PC-3 (cell line): ENCODE measurements at regions not wholly inside any gene's neighbourhood (a gene's known extent, or its start where the extent isn't known, plus 50 kb on each side); places are given as distances from the start of the nearest gene placed in this dataset.

Experiments used
- ATAC-seq: fragments of 200-7000 bp; cut with Tn5 transposase; 2 replicates; pipeline ENCODE4 v1.9.1; 2020; ENCODE audit warnings: mild to moderate bottlenecking, moderate library complexity
- BruUV-seq: library from RNA; stranded (reverse); fragments of 400-500 nt; replicated peaks from 2 replicates; lab custom pipeline; 2021; lab: Mats Ljungman, UMichigan
- CTCF ChIA-PET: fragments of 300-600 bp; sonication (Branson Sonifier 250); formaldehyde crosslinking; loops from one replicate; lab custom pipeline; 2022; ENCODE audit warnings: antibody characterized with exemption; lab: Charles Lee
- POLR2A ChIA-PET: fragments of 300-600 bp; sonication (Branson Sonifier 250); formaldehyde crosslinking; loops from one replicate; lab custom pipeline; 2022; ENCODE audit warnings: antibody characterized with exemption; ENCODE audit not compliant: unreplicated experiment; lab: Charles Lee
- DNase-seq: peaks from one replicate; pipeline ENCODE4 v3.0.0-alpha.2; 2015
- H2AFZ ChIP-seq: fragments of 300-600 bp; sonication (generic); 2 replicates; pipeline ENCODE4 v1.6.0; 2016; ENCODE audit warnings: antibody characterized with exemption, low read length
- H3F3A ChIP-seq: fragments of 300-600 bp; sonication (generic); one replicate; pipeline ENCODE4 v1.6.0; 2017; ENCODE audit warnings: antibody characterized with exemption, low read length, control low read depth, mild to moderate bottlenecking; ENCODE audit not compliant: unreplicated experiment
- H3K27ac ChIP-seq: fragments of 300-600 bp; sonication (generic); 2 replicates; pipeline ENCODE4 v1.5.1; 2016; ENCODE audit warnings: mild to moderate bottlenecking, low read length
- H3K27me3 ChIP-seq: fragments of 300-600 bp; sonication (generic); 2 replicates; pipeline ENCODE4 v1.6.1; 2016; ENCODE audit warnings: low read length, mixed read lengths
- H3K36me3 ChIP-seq: fragments of 300-600 bp; sonication (generic); 2 replicates; pipeline ENCODE4 v1.6.1; 2016; ENCODE audit warnings: low read depth, mixed run types, low read length, mixed read lengths
- H3K4me1 ChIP-seq: fragments of 300-600 bp; sonication (generic); 2 replicates; pipeline ENCODE4 v1.5.1; 2016; ENCODE audit warnings: low read length; ENCODE audit not compliant: insufficient read depth
- H3K4me2 ChIP-seq: fragments of 300-600 bp; sonication (generic); 2 replicates; pipeline ENCODE4 v1.6.0; 2016; ENCODE audit warnings: low read length
- H3K4me3 ChIP-seq: fragments of 300-600 bp; sonication (generic); 2 replicates; pipeline ENCODE4 v1.5.1; 2016; ENCODE audit warnings: mild to moderate bottlenecking, low read length, mixed read lengths
- H3K79me2 ChIP-seq: fragments of 300-600 bp; sonication (generic); 2 replicates; pipeline ENCODE4 v1.6.1; 2017; ENCODE audit warnings: low read length, mixed read lengths
- H3K9ac ChIP-seq: fragments of 300-600 bp; sonication (generic); 2 replicates; pipeline ENCODE4 v1.6.0; 2016; ENCODE audit warnings: mild to moderate bottlenecking, low read length
- H3K9me2 ChIP-seq: fragments of 300-600 bp; sonication (generic); replicated peaks from 2 replicates; pipeline ENCODE4 v1.6.1; 2016; ENCODE audit warnings: mixed run types, low read length, mixed read lengths
- H3K9me3 ChIP-seq: fragments of 300-600 bp; sonication (generic); 2 replicates; pipeline ENCODE4 v1.6.1; 2016; ENCODE audit warnings: low read length, mixed read lengths
- H4K20me1 ChIP-seq: fragments of 300-600 bp; sonication (generic); 2 replicates; pipeline ENCODE4 v1.6.1; 2016; ENCODE audit warnings: low read length, mixed read lengths
- CTCF ChIP-seq: fragments of 300-600 bp; sonication (generic); conservative IDR thresholded peaks from 2 replicates; pipeline ENCODE4 v1.5.1; 2017; ENCODE audit warnings: antibody characterized with exemption, low read depth, mild to moderate bottlenecking, low read length
- EZH2 ChIP-seq: fragments of 300-600 bp; sonication (generic); IDR thresholded peaks from one replicate; pipeline ENCODE4 v1.6.1; 2017; ENCODE audit warnings: antibody characterized with exemption, mild to moderate bottlenecking, low read length; ENCODE audit not compliant: unreplicated experiment
- EZH2phosphoT487 ChIP-seq: fragments of 300-600 bp; sonication (generic); IDR thresholded peaks from 2 replicates; pipeline ENCODE4 v1.6.1; 2018; ENCODE audit warnings: mild to moderate bottlenecking, antibody characterized with exemption, low read length, borderline replicate concordance
- intact Hi-C: fragments of 100-400 bp; cut with micrococcal nuclease; formaldehyde crosslinking; loops from 2 replicates; pipeline ENCODE4 v1.9.0; 2023

DNA sequence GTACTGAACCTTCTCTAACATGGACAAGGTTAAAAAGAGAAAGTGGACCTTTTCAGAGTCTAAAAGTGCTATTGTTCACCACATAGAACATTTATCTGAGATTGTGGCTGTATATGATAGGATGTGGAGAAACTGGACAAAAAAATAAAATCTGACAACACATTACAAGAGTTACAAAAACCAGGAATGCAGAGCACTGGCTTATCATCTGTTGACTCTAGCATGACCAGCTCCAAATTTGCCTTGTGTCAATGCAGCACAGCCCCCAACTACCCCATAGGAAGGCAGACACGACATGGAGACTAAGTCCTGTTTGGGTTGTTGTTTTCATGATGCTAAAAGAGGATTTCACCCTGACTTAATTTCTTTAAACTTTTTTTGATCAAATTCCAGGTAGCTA, 436.9 kb upstream of the MARCKS start:
- intact Hi-C loops = no loop called here
- H3F3A ChIP-seq = no peaks in the 10 kb centered on the region
- CTCF ChIA-PET = no interaction called here

GRCh38 chr6:113421997-113422396, 435.1 kb upstream of the MARCKS start:
- BruUV-seq = no TSS peak
- TF ChIP-seq EZH2 (no peak), EZH2phosphoT487 (no peak), CTCF (no peak)
- CTCF ChIA-PET = interaction anchor here (0.6 kb wide), 1 partner anchor 8 kb away, joined by 3 read pairs; no protein-coding TSS in a partner anchor
- H3K27me3 ChIP-seq = no peaks in the 10 kb centered on the region
- H3K4me3 ChIP-seq = no peak overlapping the region
- no peaks in the 10 kb centered on the region for H3K36me3 ChIP-seq
- no peak overlapping the region for H2AFZ ChIP-seq
- ATAC-seq (no peak), DNase-seq (no peak)
- H3K9me3 ChIP-seq = no peaks in the 10 kb centered on the region
- H3K9ac ChIP-seq = no peak overlapping the region
- no peak overlapping the region for H3K27ac ChIP-seq
- no peaks in the 10 kb centered on the region for H3K79me2 ChIP-seq
- intact Hi-C loops = no loop called here
- no peaks in the 10 kb centered on the region for H3K9me2 ChIP-seq
- POLR2A ChIA-PET = no interaction called here
- H3F3A ChIP-seq = no peaks in the 10 kb centered on the region
- H3K4me2 ChIP-seq = no peak overlapping the region
- no peaks in the 10 kb centered on the region for H4K20me1 ChIP-seq
- no peaks in the 10 kb centered on the region for H3K4me1 ChIP-seq

More for the DNA sequence above, 436.9 kb upstream of the MARCKS start:
- H3K27me3 ChIP-seq = no peaks in the 10 kb centered on the region
- ATAC-seq (no peak), DNase-seq (no peak)
- BruUV-seq = no TSS peak
- no peaks in the 10 kb centered on the region for H3K9me3 ChIP-seq
- H3K27ac ChIP-seq = no peak overlapping the region
- no peaks in the 10 kb centered on the region for H3K4me1 ChIP-seq
- H3K9ac ChIP-seq = no peak overlapping the region
- no peaks in the 10 kb centered on the region for H3K79me2 ChIP-seq
- H3K4me2 ChIP-seq = no peak overlapping the region
- H3K9me2 ChIP-seq = no peaks in the 10 kb centered on the region
- TF ChIP-seq EZH2 (no peak), EZH2phosphoT487 (no peak), CTCF (no peak)
- H3K36me3 ChIP-seq = no peaks in the 10 kb centered on the region
- no peak overlapping the region for H3K4me3 ChIP-seq
- no peaks in the 10 kb centered on the region for H4K20me1 ChIP-seq
- POLR2A ChIA-PET = no interaction called here
- H2AFZ ChIP-seq = no peak overlapping the region

DNA sequence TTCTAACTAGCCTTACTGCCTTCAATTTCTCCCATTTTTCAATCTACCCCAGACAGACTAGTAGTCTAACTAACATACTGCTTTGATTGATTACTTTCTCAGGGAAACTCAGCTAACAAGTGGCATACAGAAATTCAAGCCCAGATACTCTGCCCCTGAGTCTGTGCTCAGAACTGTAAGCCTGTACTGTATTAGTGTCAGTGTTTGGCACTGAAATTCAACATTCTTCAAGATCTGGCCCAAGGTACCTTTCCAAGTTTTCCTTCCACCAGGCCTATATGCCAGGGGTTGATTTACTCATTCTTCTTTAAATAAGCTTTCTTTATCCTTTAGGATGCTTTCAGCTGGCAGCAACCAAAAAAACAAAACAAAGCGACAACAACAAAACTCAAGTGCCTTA, 433.2 kb upstream of the MARCKS start:
- CTCF ChIA-PET = no interaction called here

More for the DNA sequence above, 433.2 kb upstream of the MARCKS start:
- Histone ChIP-seq H3K79me2 (no peaks in the 10 kb centered on the region), H3K9me3 (no peaks in the 10 kb centered on the region), H3K4me1 (no peaks in the 10 kb centered on the region), H2AFZ (no peak overlapping the region), H3F3A (no peaks in the 10 kb centered on the region), H3K9ac (no peak overlapping the region), H3K27ac (no peak overlapping the region), H3K36me3 (no peaks in the 10 kb centered on the region), H4K20me1 (no peaks in the 10 kb centered on the region), H3K27me3 (no peaks in the 10 kb centered on the region), H3K4me3 (no peak overlapping the region), H3K9me2 (no peaks in the 10 kb centered on the region), H3K4me2 (no peak overlapping the region)
- TF ChIP-seq EZH2phosphoT487 (no peak), CTCF (no peak)
- intact Hi-C loops = no loop called here
- ATAC-seq (no peak), DNase-seq (no peak)
- no TSS peak for BruUV-seq
- POLR2A ChIA-PET = no interaction called here
